Lower leg skin (tissue), 4 donors: ENCODE measurements at regions not wholly inside any gene's neighbourhood (a gene's known extent, or its start where the extent isn't known, plus 50 kb on each side); places are given as distances from the start of the nearest gene placed in this dataset.

Experiments
- DNase-seq, 2 donors: peaks; one replicate each; pipeline ENCODE4 v3.0.0-alpha.2; 2019; ENCODE audit warnings: low spot score in 2 of 2
- H3K4me3 ChIP-seq: fragments of 200-600 bp; sonication (generic); 2 replicates; pipeline ENCODE4 v1.5.1; 2017; ENCODE audit warnings: mild to moderate bottlenecking, low read depth; ENCODE audit not compliant: poor library complexity, severe bottlenecking
- CTCF ChIP-seq, 3 donors: fragments of 450-650 bp; IDR thresholded peaks; one replicate each; pipeline ENCODE4 v1.5.1; 2016; ENCODE audit warnings: antibody characterized with exemption in 3 of 3, mild to moderate bottlenecking in 3 of 3, moderate library complexity in 2 of 3
- POLR2A ChIP-seq, 2 donors: fragments of 450-650 bp; IDR thresholded peaks; one replicate each; pipeline ENCODE4 v1.6.1; 2016 to 2017; ENCODE audit warnings: antibody characterized with exemption in 2 of 2, mild to moderate bottlenecking in 1 of 2, moderate library complexity in 1 of 2
- WGBS, 2 donors: methylation state at CpG; one replicate each; pipeline ENCODE4 v1.1.5; 2018; 5-methylcytosine and 5-hydroxymethylcytosine counted together
- intact Hi-C: fragments of 100-400 bp; cut with DNase I; formaldehyde crosslinking; loops from one replicate; pipeline ENCODE4 v1.15.0; 2023; ENCODE audit warnings: low total_unique reads

DNA sequence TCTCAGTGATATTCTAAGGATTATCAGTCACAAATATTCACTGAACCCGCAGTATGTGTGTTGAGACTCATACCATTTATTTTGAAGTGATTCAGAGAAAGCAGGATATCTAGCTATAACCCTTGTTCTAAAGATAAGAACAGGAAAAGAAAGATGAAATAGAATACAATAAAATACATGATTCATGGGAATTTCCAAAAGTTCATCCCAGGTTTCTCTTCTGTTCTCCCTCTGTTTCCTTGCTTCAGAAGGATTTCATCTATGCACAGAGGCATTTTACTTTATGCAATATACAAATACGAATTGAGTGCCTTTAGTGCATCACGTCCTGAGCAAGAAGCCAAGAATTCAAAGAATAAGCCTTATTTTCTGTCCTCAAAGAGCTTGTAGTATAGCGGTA lies 274.4 kb upstream of the GPC6 start:
- no peak for DNase-seq
- intact Hi-C loops: no loop called here
- 78 to 84% methylated on average over 4 of the region's 4 CpGs for WGBS, 2 donors
- no peak overlapping the region for H3K4me3 ChIP-seq
- no peak for TF ChIP-seq POLR2A (IDR thresholded peaks at IDR 0.05)
- TF ChIP-seq CTCF (IDR thresholded peaks at IDR 0.05): no peak

GRCh38 chr13:92954746-92955145 lies 271.9 kb upstream of the GPC6 start:
- intact Hi-C loops: no loop called here
- WGBS, 2 donors: 48 to 63% methylated on average over 5 of the region's 5 CpGs
- no peak for TF ChIP-seq CTCF (IDR thresholded peaks at IDR 0.05)
- TF ChIP-seq POLR2A (IDR thresholded peaks at IDR 0.05): no peak
- no peak for DNase-seq
- H3K4me3 ChIP-seq: no peak overlapping the region

GRCh38 chr13:92959790-92960189 lies 266.8 kb upstream of the GPC6 start:
- TF ChIP-seq CTCF (IDR thresholded peaks at IDR 0.05) (no peak), POLR2A (IDR thresholded peaks at IDR 0.05) (no peak)
- DNase-seq: no peak
- WGBS, 2 donors: 89 to 90% methylated on average over 8 of the region's 8 CpGs
- H3K4me3 ChIP-seq: no peak overlapping the region
- intact Hi-C loops: no loop called here

GRCh38 chr13:92963029-92963428 lies 263.6 kb upstream of the GPC6 start:
- WGBS, 2 donors: 82 to 88% methylated on average over 1 of the region's 1 CpG
- TF ChIP-seq CTCF (IDR thresholded peaks at IDR 0.05) (no peak), POLR2A (IDR thresholded peaks at IDR 0.05) (no peak)
- intact Hi-C loops: no loop called here
- no peak overlapping the region for H3K4me3 ChIP-seq
- no peak for DNase-seq

DNA sequence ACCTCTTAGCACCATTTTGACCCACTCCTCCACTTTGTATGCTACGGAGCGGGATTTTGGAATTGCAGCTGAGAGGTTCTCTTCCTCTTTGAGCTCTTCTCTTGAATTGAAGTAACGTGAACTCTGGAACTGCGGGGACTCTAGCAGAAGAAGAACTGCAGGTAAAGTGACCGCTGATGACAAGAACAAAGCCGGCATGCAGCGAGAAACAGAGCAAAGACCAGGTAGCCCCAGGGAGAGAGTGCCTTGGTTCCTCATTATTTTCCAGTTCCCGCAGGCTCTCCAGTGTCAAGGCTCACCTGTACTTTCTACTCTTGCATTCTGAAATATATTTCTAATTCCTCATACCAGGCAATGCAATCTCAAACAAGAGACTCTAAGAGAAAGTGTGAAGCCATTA lies 260.3 kb upstream of the GPC6 start:
- WGBS, 2 donors: 88 to 92% methylated on average over 8 of the region's 8 CpGs
- H3K4me3 ChIP-seq: no peak overlapping the region
- no peak for DNase-seq
- TF ChIP-seq POLR2A (IDR thresholded peaks at IDR 0.05): no peak
- TF ChIP-seq CTCF (IDR thresholded peaks at IDR 0.05): no peak
- intact Hi-C loops: no loop called here

GRCh38 chr13:92966900-92967299 lies 259.7 kb upstream of the GPC6 start:
- TF ChIP-seq POLR2A (IDR thresholded peaks at IDR 0.05) (no peak), CTCF (IDR thresholded peaks at IDR 0.05) (no peak)
- WGBS, 2 donors: 84 to 89% methylated on average over 6 of the region's 6 CpGs
- H3K4me3 ChIP-seq: no peak overlapping the region
- intact Hi-C loops: no loop called here
- DNase-seq: no peak
